ENCODE measurements at regions not wholly inside any gene's neighbourhood (a gene's known extent, or its start where the extent isn't known, plus 50 kb on each side); places are given as distances from the start of the nearest gene placed in this dataset.

DNA sequence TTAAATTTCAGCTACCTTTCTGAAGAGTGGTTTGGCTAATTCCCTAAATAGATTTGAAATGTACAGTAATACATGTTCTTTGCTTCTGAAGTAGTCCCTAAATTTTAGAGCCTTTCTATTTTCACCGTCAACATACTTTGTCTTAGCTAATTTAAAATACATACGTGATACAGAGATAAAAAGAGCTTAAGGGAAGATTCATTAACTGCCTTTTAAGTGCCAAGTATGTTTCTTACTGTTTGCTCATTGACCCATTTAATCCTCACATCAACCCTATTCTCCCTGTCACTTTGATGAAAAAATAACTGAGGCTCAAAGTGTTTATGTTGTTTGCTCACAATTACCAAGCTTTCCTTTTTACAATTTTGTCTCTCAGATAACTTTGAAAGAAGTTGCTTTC lies 118.6 kb upstream of the CDH7 start:
- H3K36me3 Mint-ChIP-seq (ENCODE audit: low read depth): no peaks in the 10 kb centered on the region
- no peaks in the 10 kb centered on the region for H3K27me3 Mint-ChIP-seq (ENCODE audit: low read depth)
- H3K27ac Mint-ChIP-seq (ENCODE audit: unreplicated experiment): no peak overlapping the region

DNA sequence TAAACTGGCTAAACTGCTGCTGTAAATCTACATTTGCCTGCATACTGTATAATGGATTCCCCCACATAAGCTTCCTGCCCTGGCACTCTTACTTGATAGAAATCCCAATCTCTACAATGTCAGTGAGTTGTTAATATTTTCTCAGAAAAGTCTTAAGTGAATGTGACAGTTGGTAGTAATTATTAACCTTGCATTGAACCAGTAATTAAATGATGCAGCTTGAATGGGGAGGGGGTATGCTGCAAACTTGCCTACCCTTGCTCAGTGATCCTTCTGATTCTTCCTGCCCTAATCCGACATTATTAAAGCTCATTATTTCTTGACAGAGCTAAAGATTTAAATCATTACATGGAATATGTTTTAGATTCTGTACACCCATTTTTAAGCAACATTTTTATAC lies 119.0 kb upstream of the CDH7 start:
- no peak for DNase-seq (ENCODE audit: low spot score)
- Mint-ChIP-seq H3K4me3 (ENCODE audit: unreplicated experiment) (no peak overlapping the region), H3K27ac (ENCODE audit: unreplicated experiment) (no peak overlapping the region), H3K27me3 (ENCODE audit: low read depth) (no peaks in the 10 kb centered on the region), H3K4me1 (ENCODE audit: low read depth) (no peaks in the 10 kb centered on the region), H3K36me3 (ENCODE audit: low read depth) (no peaks in the 10 kb centered on the region), H3K9me3 (ENCODE audit: low read depth) (peaks cover 2% of the 10 kb centered on the region)
- TF ChIP-seq, protein P1, sequence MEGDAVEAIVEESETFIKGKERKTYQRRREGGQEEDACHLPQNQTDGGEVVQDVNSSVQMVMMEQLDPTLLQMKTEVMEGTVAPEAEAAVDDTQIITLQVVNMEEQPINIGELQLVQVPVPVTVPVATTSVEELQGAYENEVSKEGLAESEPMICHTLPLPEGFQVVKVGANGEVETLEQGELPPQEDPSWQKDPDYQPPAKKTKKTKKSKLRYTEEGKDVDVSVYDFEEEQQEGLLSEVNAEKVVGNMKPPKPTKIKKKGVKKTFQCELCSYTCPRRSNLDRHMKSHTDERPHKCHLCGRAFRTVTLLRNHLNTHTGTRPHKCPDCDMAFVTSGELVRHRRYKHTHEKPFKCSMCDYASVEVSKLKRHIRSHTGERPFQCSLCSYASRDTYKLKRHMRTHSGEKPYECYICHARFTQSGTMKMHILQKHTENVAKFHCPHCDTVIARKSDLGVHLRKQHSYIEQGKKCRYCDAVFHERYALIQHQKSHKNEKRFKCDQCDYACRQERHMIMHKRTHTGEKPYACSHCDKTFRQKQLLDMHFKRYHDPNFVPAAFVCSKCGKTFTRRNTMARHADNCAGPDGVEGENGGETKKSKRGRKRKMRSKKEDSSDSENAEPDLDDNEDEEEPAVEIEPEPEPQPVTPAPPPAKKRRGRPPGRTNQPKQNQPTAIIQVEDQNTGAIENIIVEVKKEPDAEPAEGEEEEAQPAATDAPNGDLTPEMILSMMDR (IDR thresholded peaks at IDR 0.05): no peak

More for the DNA sequence above, 118.6 kb upstream of the CDH7 start:
- TF ChIP-seq, protein P1 (IDR thresholded peaks at IDR 0.05): no peak
- Mint-ChIP-seq H3K4me3 (ENCODE audit: unreplicated experiment) (no peak overlapping the region), H3K4me1 (ENCODE audit: low read depth) (no peaks in the 10 kb centered on the region), H3K9me3 (ENCODE audit: low read depth) (peaks cover 4% of the 10 kb centered on the region)
- no peak for DNase-seq (ENCODE audit: low spot score)

GRCh38 chr18:65628390-65628789 lies 122.4 kb upstream of the CDH7 start:
- Mint-ChIP-seq H3K4me1 (ENCODE audit: low read depth) (no peaks in the 10 kb centered on the region), H3K4me3 (ENCODE audit: unreplicated experiment) (no peak overlapping the region), H3K9me3 (ENCODE audit: low read depth) (peaks cover 2% of the 10 kb centered on the region), H3K36me3 (ENCODE audit: low read depth) (no peaks in the 10 kb centered on the region), H3K27ac (ENCODE audit: unreplicated experiment) (no peak overlapping the region), H3K27me3 (ENCODE audit: low read depth) (no peaks in the 10 kb centered on the region)
- TF ChIP-seq, protein P1 (IDR thresholded peaks at IDR 0.05): no peak
- DNase-seq (ENCODE audit: low spot score): no peak

GRCh38 chr18:65623676-65624075 lies 127.1 kb upstream of the CDH7 start:
- Mint-ChIP-seq H3K9me3 (ENCODE audit: low read depth) (no peaks in the 10 kb centered on the region), H3K36me3 (ENCODE audit: low read depth) (no peaks in the 10 kb centered on the region), H3K27ac (ENCODE audit: unreplicated experiment) (no peak overlapping the region), H3K4me3 (ENCODE audit: unreplicated experiment) (no peak overlapping the region), H3K4me1 (ENCODE audit: low read depth) (no peaks in the 10 kb centered on the region), H3K27me3 (ENCODE audit: low read depth) (no peaks in the 10 kb centered on the region)
- no peak for DNase-seq (ENCODE audit: low spot score)
- TF ChIP-seq, protein P1 (IDR thresholded peaks at IDR 0.05): no peak

DNA sequence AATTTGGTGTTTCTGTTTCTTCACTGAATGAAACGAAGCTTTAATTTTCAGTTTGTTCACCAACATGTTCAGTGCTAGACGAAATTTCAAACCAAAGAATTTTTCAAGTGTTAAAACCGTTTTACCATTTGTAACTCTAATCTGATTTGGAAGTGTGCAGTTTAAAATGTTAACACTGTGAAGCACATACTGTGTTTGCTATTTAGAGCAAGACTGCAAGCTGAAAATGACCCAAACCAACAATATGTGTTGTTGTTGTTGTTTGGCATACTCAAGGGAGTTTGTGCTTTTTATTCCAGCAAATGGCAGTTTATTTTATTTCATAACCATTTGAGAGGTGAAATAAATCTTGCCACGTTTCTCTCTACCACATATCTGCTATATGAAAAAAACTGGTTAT lies 128.4 kb upstream of the CDH7 start:
- no peak overlapping the region for H3K27ac Mint-ChIP-seq (ENCODE audit: unreplicated experiment)
- TF ChIP-seq, protein P1 (IDR thresholded peaks at IDR 0.05): no peak
- no peaks in the 10 kb centered on the region for H3K27me3 Mint-ChIP-seq (ENCODE audit: low read depth)
- H3K4me3 Mint-ChIP-seq (ENCODE audit: unreplicated experiment): no peak overlapping the region
- H3K4me1 Mint-ChIP-seq (ENCODE audit: low read depth): no peaks in the 10 kb centered on the region
- H3K9me3 Mint-ChIP-seq (ENCODE audit: low read depth): no peaks in the 10 kb centered on the region
- no peaks in the 10 kb centered on the region for H3K36me3 Mint-ChIP-seq (ENCODE audit: low read depth)
- DNase-seq (ENCODE audit: low spot score): no peak

Data from chondrocyte (in vitro differentiated cells).